SU-DHL-6 (cell line): ENCODE measurements at regions not wholly inside any gene's neighbourhood (a gene's known extent, or its start where the extent isn't known, plus 50 kb on each side); places are given as distances from the start of the nearest gene placed in this dataset.
A peak's percentile ranks its signal among the peaks of the same experiment; 100 is the strongest.

Source experiments
- H2AFZ ChIP-seq: fragments of 200-600 bp; sonication (generic); 2 replicates; pipeline ENCODE4 v1.6.1; 2014; ENCODE audit warnings: low read depth, mild to moderate bottlenecking, moderate library complexity, mixed read lengths, antibody characterized with exemption, low read length; ENCODE audit not compliant: severe bottlenecking
- H3F3A ChIP-seq: fragments of 200-600 bp; shearing (Covaris generic); 2 replicates; pipeline ENCODE4 v1.6.0; 2016; ENCODE audit warnings: antibody characterized with exemption, mild to moderate bottlenecking; ENCODE audit not compliant: insufficient read depth
- H3K27ac ChIP-seq: fragments of 200-600 bp; sonication (generic); 2 replicates; pipeline ENCODE4 v1.5.1; 2016; ENCODE audit warnings: low read depth, mild to moderate bottlenecking, low read length, moderate library complexity, mixed read lengths
- H3K27me3 ChIP-seq: fragments of 200-600 bp; sonication (generic), shearing (Covaris generic); 2 replicates; pipeline ENCODE4 v1.6.0; 2014; ENCODE audit warnings: mild to moderate bottlenecking, low read length
- H3K36me3 ChIP-seq: fragments of 200-600 bp; sonication (generic); 2 replicates; pipeline ENCODE4 v1.6.1; 2014; ENCODE audit warnings: mild to moderate bottlenecking, low read length, mixed read lengths
- H3K4me2 ChIP-seq: fragments of 300-600, 200-600 bp; shearing (Covaris generic), sonication (generic); 2 replicates; pipeline ENCODE4 v1.6.0; 2014; ENCODE audit warnings: low read length, low read depth, mild to moderate bottlenecking; ENCODE audit not compliant: poor library complexity, severe bottlenecking
- H3K4me3 ChIP-seq: fragments of 200-600 bp; sonication (generic); 2 replicates; pipeline ENCODE4 v1.5.1; 2014; ENCODE audit warnings: antibody characterized with exemption, low read length, mild to moderate bottlenecking, mixed read lengths; ENCODE audit not compliant: insufficient read depth, poor library complexity, severe bottlenecking
- H3K79me2 ChIP-seq: fragments of 200-600 bp; sonication (generic); 2 replicates; pipeline ENCODE4 v1.6.1; 2014; ENCODE audit warnings: mild to moderate bottlenecking, low read length, moderate library complexity; ENCODE audit not compliant: insufficient read depth
- H3K9ac ChIP-seq: fragments of 200-600 bp; sonication (generic); 2 replicates; pipeline ENCODE4 v1.7.0; 2014; ENCODE audit warnings: mild to moderate bottlenecking, low read length
- H3K9me2 ChIP-seq: fragments of 200-600 bp; sonication (generic); replicated peaks from 2 replicates; pipeline ENCODE4 v1.6.1; 2014; ENCODE audit warnings: low read length; ENCODE audit not compliant: insufficient read depth
- H3K9me3 ChIP-seq: fragments of 200-600 bp; sonication (generic); 2 replicates; pipeline ENCODE4 v1.6.1; 2014; ENCODE audit warnings: low read length, mixed read lengths; ENCODE audit not compliant: insufficient read depth
- H4K20me1 ChIP-seq: fragments of 200-600 bp; sonication (generic); 2 replicates; pipeline ENCODE4 v1.6.1; 2014; ENCODE audit warnings: low read depth, mild to moderate bottlenecking, antibody characterized with exemption, low read length, moderate library complexity, mixed read lengths
- CTCF ChIP-seq: fragments of 200-600 bp; sonication (generic); IDR thresholded peaks from one replicate; pipeline ENCODE4 v1.5.1; 2017; ENCODE audit warnings: antibody characterized with exemption, mild to moderate bottlenecking, low read length, moderate library complexity; ENCODE audit not compliant: insufficient read depth, poor library complexity, severe bottlenecking
- EZH2phosphoT487 ChIP-seq: fragments of 200-600 bp; sonication (generic), shearing (Covaris generic); conservative IDR thresholded peaks from 2 replicates; pipeline ENCODE4 v1.6.1; 2018; ENCODE audit warnings: mild to moderate bottlenecking, antibody characterized with exemption, low read length, moderate library complexity, mixed read lengths

DNA sequence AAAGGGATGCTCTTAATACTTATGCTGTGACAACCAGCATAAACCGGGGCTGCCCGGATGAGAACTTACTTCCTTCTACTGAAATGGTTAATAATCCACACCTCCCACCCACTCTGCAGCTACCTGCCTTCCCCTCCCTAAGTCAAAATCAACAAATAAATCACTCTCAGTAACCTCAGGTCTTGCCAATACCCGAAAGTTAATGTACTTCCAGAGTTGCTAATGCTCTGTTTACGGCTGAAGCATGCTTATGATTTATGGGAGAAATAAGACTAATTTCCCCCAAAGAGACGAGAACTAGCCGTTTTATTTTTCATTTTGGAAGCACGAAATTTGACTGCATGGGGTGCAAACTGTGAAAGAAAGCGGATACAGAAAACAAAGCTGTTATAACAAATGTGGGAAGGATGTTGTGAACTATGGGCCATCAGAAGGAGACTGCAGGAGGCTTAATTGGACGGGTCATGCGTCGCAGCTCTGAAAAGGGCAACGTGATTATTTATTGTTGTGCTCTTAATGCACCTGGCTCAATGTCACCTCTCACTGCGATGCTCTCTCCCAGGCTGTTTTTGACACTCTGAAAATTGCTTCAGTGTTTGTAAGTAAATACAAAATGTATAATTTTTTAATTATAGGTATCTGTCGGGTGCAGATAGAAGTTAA, 114.0 kb upstream of the SLC7A1 start:
- no peak overlapping the region for H3K27ac ChIP-seq
- no peaks in the 10 kb centered on the region for H3K9me3 ChIP-seq
- H3K9me2 ChIP-seq, result no peaks in the 10 kb centered on the region
- TF ChIP-seq CTCF (no peak), EZH2phosphoT487 (no peak)
- no peaks in the 10 kb centered on the region for H3K79me2 ChIP-seq
- H3K36me3 ChIP-seq, result no peaks in the 10 kb centered on the region
- H2AFZ ChIP-seq, result no peak overlapping the region
- H3K27me3 ChIP-seq, result no peaks in the 10 kb centered on the region
- no peak overlapping the region for H3K4me3 ChIP-seq
- H4K20me1 ChIP-seq, result no peaks in the 10 kb centered on the region
- no peak overlapping the region for H3K4me2 ChIP-seq
- H3F3A ChIP-seq, result no peaks in the 10 kb centered on the region
- no peak overlapping the region for H3K9ac ChIP-seq

- no peak overlapping the region for H2AFZ ChIP-seq
These were observed 112.5 kb upstream of the SLC7A1 start for GRCh38 chr13:29707876-29708543.

GRCh38 chr13:29706923-29707322, 111.4 kb upstream of the SLC7A1 start:
- no peak overlapping the region for H3K27ac ChIP-seq
- H4K20me1 ChIP-seq, result no peaks in the 10 kb centered on the region
- H3K4me3 ChIP-seq, result no peak overlapping the region
- TF ChIP-seq CTCF (no peak), EZH2phosphoT487 (no peak)
- no peak overlapping the region for H3K4me2 ChIP-seq
- no peaks in the 10 kb centered on the region for H3K9me2 ChIP-seq
- H3K9me3 ChIP-seq, result no peaks in the 10 kb centered on the region
- H3F3A ChIP-seq, result no peaks in the 10 kb centered on the region
- no peaks in the 10 kb centered on the region for H3K27me3 ChIP-seq
- H3K79me2 ChIP-seq, result no peaks in the 10 kb centered on the region
- H3K36me3 ChIP-seq, result no peaks in the 10 kb centered on the region
- no peak overlapping the region for H2AFZ ChIP-seq
- no peak overlapping the region for H3K9ac ChIP-seq

More at GRCh38 chr13:29707876-29708543, 112.5 kb upstream of the SLC7A1 start:
- no peak overlapping the region for H3K4me3 ChIP-seq
- no peaks in the 10 kb centered on the region for H3F3A ChIP-seq
- H3K27me3 ChIP-seq, result no peaks in the 10 kb centered on the region
- H3K79me2 ChIP-seq, result no peaks in the 10 kb centered on the region
- no peak overlapping the region for H3K27ac ChIP-seq
- H3K4me2 ChIP-seq, result no peak overlapping the region
- TF ChIP-seq EZH2phosphoT487, result no peak
- TF ChIP-seq CTCF, result peak; percentile 44
- no peaks in the 10 kb centered on the region for H3K9me3 ChIP-seq
- H3K9ac ChIP-seq, result no peak overlapping the region
- H3K36me3 ChIP-seq, result no peaks in the 10 kb centered on the region
- H3K9me2 ChIP-seq, result no peaks in the 10 kb centered on the region
- no peaks in the 10 kb centered on the region for H4K20me1 ChIP-seq
